ENCODE measurements at regions not wholly inside any gene's neighbourhood (a gene's known extent, or its start where the extent isn't known, plus 50 kb on each side); places are given as distances from the start of the nearest gene placed in this dataset.

GRCh38 chr1:5235355-5235899 is 581.0 kb downstream of the AJAP1 start:
- Mint-ChIP-seq H3K9me3 (peaks cover 13% of the 10 kb centered on the region), H3K36me3 (peaks cover 3% of the 10 kb centered on the region), H3K4me1 (peaks cover 16% of the 10 kb centered on the region), H3K4me3 (no peak overlapping the region), H3K27me3 (no peaks in the 10 kb centered on the region), H3K27ac (no peak overlapping the region)

GRCh38 chr1:5232537-5232936 is 578.1 kb downstream of the AJAP1 start:
- no peak overlapping the region for H3K4me3 Mint-ChIP-seq
- no peak overlapping the region for H3K27ac Mint-ChIP-seq
- H3K27me3 Mint-ChIP-seq: peaks cover 3% of the 10 kb centered on the region
- H3K36me3 Mint-ChIP-seq: peaks cover 5% of the 10 kb centered on the region
- H3K4me1 Mint-ChIP-seq: peaks cover 12% of the 10 kb centered on the region
- H3K9me3 Mint-ChIP-seq: peaks cover 13% of the 10 kb centered on the region

GRCh38 chr1:5231541-5232315 is 577.3 kb downstream of the AJAP1 start:
- Mint-ChIP-seq H3K27me3 (peaks cover 3% of the 10 kb centered on the region), H3K4me1 (peaks cover 9% of the 10 kb centered on the region), H3K27ac (no peak overlapping the region), H3K9me3 (peaks cover 13% of the 10 kb centered on the region), H3K36me3 (peaks cover 5% of the 10 kb centered on the region), H3K4me3 (no peak overlapping the region)

- Mint-ChIP-seq H3K9me3 (no peaks in the 10 kb centered on the region), H3K4me3 (no peak overlapping the region), H3K27ac (no peak overlapping the region), H3K27me3 (peaks cover 3% of the 10 kb centered on the region), H3K4me1 (peaks cover 3% of the 10 kb centered on the region), H3K36me3 (peaks cover 2% of the 10 kb centered on the region)
Measured at GRCh38 chr1:5227114-5227513, 572.7 kb downstream of the AJAP1 start.

- no peaks in the 10 kb centered on the region for H3K9me3 Mint-ChIP-seq
- H3K4me1 Mint-ChIP-seq: peaks cover 3% of the 10 kb centered on the region
- peaks cover 2% of the 10 kb centered on the region for H3K36me3 Mint-ChIP-seq
Measured at GRCh38 chr1:5225707-5226704, 571.6 kb downstream of the AJAP1 start.

GRCh38 chr1:5223206-5223605 is 568.8 kb downstream of the AJAP1 start:
- no peaks in the 10 kb centered on the region for H3K9me3 Mint-ChIP-seq
- H3K27ac Mint-ChIP-seq: no peak overlapping the region
- H3K27me3 Mint-ChIP-seq: no peaks in the 10 kb centered on the region
- no peaks in the 10 kb centered on the region for H3K4me1 Mint-ChIP-seq
- H3K4me3 Mint-ChIP-seq: no peak overlapping the region
- no peaks in the 10 kb centered on the region for H3K36me3 Mint-ChIP-seq

More at GRCh38 chr1:5225707-5226704, 571.6 kb downstream of the AJAP1 start:
- Mint-ChIP-seq H3K27ac (no peak overlapping the region), H3K4me3 (no peak overlapping the region), H3K27me3 (peaks cover 3% of the 10 kb centered on the region)

- H3K27me3 Mint-ChIP-seq: no peaks in the 10 kb centered on the region
- no peak overlapping the region for H3K27ac Mint-ChIP-seq
- H3K4me1 Mint-ChIP-seq: no peaks in the 10 kb centered on the region
- H3K36me3 Mint-ChIP-seq: no peaks in the 10 kb centered on the region
- no peaks in the 10 kb centered on the region for H3K9me3 Mint-ChIP-seq
- H3K4me3 Mint-ChIP-seq: no peak overlapping the region
Measured at GRCh38 chr1:5222626-5223025, 568.2 kb downstream of the AJAP1 start.

- H3K27me3 Mint-ChIP-seq: no peaks in the 10 kb centered on the region
- H3K9me3 Mint-ChIP-seq: no peaks in the 10 kb centered on the region
- no peaks in the 10 kb centered on the region for H3K36me3 Mint-ChIP-seq
- no peak overlapping the region for H3K27ac Mint-ChIP-seq
- H3K4me3 Mint-ChIP-seq: no peak overlapping the region
- H3K4me1 Mint-ChIP-seq: no peaks in the 10 kb centered on the region
Measured at GRCh38 chr1:5221451-5221850, 567.0 kb downstream of the AJAP1 start.

GRCh38 chr1:5220821-5221220 is 566.4 kb downstream of the AJAP1 start:
- H3K27ac Mint-ChIP-seq: no peak overlapping the region
- H3K36me3 Mint-ChIP-seq: no peaks in the 10 kb centered on the region

GRCh38 chr1:5220421-5220820 is 566.0 kb downstream of the AJAP1 start:
- H3K27ac Mint-ChIP-seq: no peak overlapping the region
- H3K27me3 Mint-ChIP-seq: no peaks in the 10 kb centered on the region
- H3K36me3 Mint-ChIP-seq: no peaks in the 10 kb centered on the region
- H3K9me3 Mint-ChIP-seq: no peaks in the 10 kb centered on the region
- no peak overlapping the region for H3K4me3 Mint-ChIP-seq
- H3K4me1 Mint-ChIP-seq: no peaks in the 10 kb centered on the region

More at GRCh38 chr1:5220821-5221220, 566.4 kb downstream of the AJAP1 start:
- H3K4me1 Mint-ChIP-seq: no peaks in the 10 kb centered on the region
- H3K9me3 Mint-ChIP-seq: no peaks in the 10 kb centered on the region
- no peaks in the 10 kb centered on the region for H3K27me3 Mint-ChIP-seq
- H3K4me3 Mint-ChIP-seq: no peak overlapping the region

GRCh38 chr1:5200006-5200405 is 545.6 kb downstream of the AJAP1 start:
- Mint-ChIP-seq H3K27me3 (peaks cover 3% of the 10 kb centered on the region), H3K4me1 (no peaks in the 10 kb centered on the region), H3K36me3 (no peaks in the 10 kb centered on the region)

GRCh38 chr1:5198328-5198727 is 543.9 kb downstream of the AJAP1 start:
- Mint-ChIP-seq H3K4me1 (no peaks in the 10 kb centered on the region), H3K27ac (no peak overlapping the region), H3K4me3 (no peak overlapping the region), H3K27me3 (peaks cover 3% of the 10 kb centered on the region), H3K36me3 (no peaks in the 10 kb centered on the region), H3K9me3 (no peaks in the 10 kb centered on the region)

More at GRCh38 chr1:5200006-5200405, 545.6 kb downstream of the AJAP1 start:
- Mint-ChIP-seq H3K4me3 (no peak overlapping the region), H3K27ac (no peak overlapping the region), H3K9me3 (no peaks in the 10 kb centered on the region)

- no peak overlapping the region for H3K27ac Mint-ChIP-seq
- H3K4me3 Mint-ChIP-seq: no peak overlapping the region
- no peaks in the 10 kb centered on the region for H3K36me3 Mint-ChIP-seq
- no peaks in the 10 kb centered on the region for H3K9me3 Mint-ChIP-seq
- no peaks in the 10 kb centered on the region for H3K27me3 Mint-ChIP-seq
- H3K4me1 Mint-ChIP-seq: no peaks in the 10 kb centered on the region
Measured at GRCh38 chr1:5191470-5191869, 537.1 kb downstream of the AJAP1 start.

GRCh38 chr1:5189384-5189783 is 535.0 kb downstream of the AJAP1 start:
- Mint-ChIP-seq H3K27me3 (no peaks in the 10 kb centered on the region), H3K9me3 (no peaks in the 10 kb centered on the region), H3K36me3 (no peaks in the 10 kb centered on the region), H3K4me1 (no peaks in the 10 kb centered on the region), H3K4me3 (no peak overlapping the region), H3K27ac (no peak overlapping the region)

GRCh38 chr1:5165762-5166161 is 511.4 kb downstream of the AJAP1 start:
- Mint-ChIP-seq H3K27ac (no peak overlapping the region), H3K4me3 (no peak overlapping the region), H3K27me3 (no peaks in the 10 kb centered on the region), H3K36me3 (no peaks in the 10 kb centered on the region), H3K4me1 (no peaks in the 10 kb centered on the region), H3K9me3 (no peaks in the 10 kb centered on the region)

- Mint-ChIP-seq H3K36me3 (no peaks in the 10 kb centered on the region), H3K9me3 (no peaks in the 10 kb centered on the region), H3K4me1 (no peaks in the 10 kb centered on the region), H3K4me3 (no peak overlapping the region), H3K27ac (no peak overlapping the region), H3K27me3 (no peaks in the 10 kb centered on the region)
Measured at GRCh38 chr1:5164158-5164557, 509.7 kb downstream of the AJAP1 start.

Data from activated naive CD4-positive, alpha-beta T cell treated with anti-CD3 and anti-CD28 coated beads, Interleukin-2, amount 50 U/mL, for 24 hours (primary cell).